CD4-positive, alpha-beta T cell treated with Interferon gamma for 1 hour (primary cell): ENCODE measurements at regions not wholly inside any gene's neighbourhood (a gene's known extent, or its start where the extent isn't known, plus 50 kb on each side); places are given as distances from the start of the nearest gene placed in this dataset.
"Not testable (repeated sequence)": the region's sequence is repeated elsewhere in the genome, so short reads cannot be mapped to it uniquely, and the experiment has no call there.

ENCODE experiments used
- DNase-seq: peaks from one replicate; pipeline ENCODE4 v3.0.0-alpha.2; 2020

DNA sequence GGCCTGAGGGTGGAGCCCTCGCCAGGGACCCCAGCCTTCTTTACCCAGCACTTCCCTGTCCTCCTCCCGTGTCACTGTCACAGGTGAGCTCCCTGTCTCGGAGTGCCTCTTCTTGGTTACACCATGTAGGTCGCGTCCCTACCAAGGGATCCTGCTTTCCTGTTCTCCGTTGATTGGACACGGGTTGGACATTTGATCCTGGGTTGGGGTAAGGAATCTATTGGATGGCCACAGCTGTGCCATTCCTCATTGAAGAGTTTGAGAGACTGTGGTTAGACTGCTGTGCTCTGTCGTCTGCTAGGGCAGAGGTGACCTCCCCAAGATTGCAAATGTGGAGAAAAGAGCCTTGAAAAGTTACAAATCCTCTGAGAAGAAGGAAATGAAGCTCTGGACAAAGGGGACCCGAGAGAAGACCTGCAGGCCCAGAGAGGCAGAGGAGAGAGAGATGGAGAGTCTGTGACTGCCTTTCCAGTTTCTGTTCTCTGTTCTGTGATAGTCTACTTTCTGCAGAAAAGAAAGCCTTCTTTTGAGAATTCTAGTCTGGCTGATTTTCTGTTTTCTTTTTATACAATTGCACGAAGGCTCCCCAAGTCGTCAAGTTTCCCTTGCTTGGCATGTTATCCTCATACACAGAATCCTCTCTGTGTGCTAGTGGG is 325.7 kb upstream of the RGMA start:
- no peak for DNase-seq

DNA sequence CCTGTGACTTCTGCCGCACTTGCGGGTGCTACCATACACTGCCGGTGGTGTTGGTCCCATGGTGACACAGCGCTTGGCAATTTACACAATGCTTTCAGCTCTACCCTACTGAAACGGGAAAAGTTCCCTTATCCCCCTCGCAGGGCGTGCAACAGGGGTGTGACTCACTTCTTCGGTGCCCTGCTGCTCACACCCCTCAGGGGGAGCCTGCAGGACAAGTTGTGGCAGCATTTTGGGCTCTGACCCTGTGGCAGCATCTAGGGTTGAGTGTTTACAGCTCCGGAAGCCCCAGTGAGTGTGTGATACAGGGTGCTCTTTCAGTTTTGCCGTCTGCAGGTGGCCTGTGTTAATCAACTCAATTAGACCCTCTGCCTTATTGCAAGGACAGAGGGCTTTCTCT is 324.7 kb upstream of the RGMA start:
- DNase-seq = no peak

DNA sequence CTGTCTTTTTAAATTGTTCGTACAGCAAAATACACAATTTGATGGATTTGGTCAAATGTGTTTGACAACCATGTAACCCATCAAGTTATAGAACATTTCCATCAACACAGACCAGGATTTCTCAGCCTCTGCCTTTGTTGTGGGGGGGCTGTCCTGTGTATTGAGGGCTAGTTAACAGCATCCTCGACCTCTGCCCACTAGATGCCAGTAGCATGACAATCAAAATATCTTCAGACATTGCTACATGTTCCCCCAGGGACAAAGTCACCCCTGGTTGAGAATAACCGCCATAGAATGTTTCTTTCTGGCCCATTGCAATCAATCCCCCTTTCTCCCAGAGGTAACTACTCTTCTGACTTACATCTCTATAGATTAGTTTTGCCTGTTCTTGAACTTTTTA is 310.1 kb upstream of the RGMA start:
- no peak for DNase-seq

DNA sequence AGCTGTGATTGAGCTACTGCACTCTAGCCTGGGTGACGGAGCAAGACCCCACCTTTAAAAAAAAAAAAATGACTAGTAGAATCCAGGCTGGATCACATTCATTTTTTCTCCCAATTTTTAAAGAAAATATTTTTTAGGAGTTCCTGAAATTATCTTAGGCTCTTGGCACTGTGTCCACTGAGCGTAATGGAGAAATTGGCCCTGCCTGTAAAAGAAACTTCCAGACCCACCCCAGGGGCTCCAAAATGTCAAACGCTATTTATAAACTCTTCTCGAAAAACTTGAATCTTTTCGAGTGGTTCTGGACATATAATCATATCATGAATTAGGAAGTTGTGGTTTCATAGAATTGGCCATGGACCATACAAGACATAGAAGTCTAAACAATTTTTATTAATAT is 300.2 kb upstream of the RGMA start:
- no peak for DNase-seq

DNA sequence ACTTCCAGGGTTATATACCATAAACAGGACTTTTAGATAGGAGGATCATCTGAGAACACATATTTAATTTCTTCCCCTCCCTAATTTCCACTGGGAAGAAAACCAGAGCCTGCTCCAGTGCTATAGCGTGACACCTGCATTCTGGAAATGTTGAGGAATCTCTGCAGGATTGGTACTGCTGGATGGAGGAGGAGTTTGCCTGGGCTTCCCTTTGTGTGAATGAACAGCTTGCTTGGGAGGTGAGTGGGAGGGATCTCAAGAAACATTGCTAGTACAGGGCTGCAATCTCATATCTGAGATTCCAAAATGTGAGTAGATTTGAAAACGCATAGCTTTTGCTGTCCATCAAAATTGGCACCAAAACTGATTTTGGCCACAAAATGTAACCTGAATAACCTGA is 295.9 kb upstream of the RGMA start:
- no peak for DNase-seq

DNA sequence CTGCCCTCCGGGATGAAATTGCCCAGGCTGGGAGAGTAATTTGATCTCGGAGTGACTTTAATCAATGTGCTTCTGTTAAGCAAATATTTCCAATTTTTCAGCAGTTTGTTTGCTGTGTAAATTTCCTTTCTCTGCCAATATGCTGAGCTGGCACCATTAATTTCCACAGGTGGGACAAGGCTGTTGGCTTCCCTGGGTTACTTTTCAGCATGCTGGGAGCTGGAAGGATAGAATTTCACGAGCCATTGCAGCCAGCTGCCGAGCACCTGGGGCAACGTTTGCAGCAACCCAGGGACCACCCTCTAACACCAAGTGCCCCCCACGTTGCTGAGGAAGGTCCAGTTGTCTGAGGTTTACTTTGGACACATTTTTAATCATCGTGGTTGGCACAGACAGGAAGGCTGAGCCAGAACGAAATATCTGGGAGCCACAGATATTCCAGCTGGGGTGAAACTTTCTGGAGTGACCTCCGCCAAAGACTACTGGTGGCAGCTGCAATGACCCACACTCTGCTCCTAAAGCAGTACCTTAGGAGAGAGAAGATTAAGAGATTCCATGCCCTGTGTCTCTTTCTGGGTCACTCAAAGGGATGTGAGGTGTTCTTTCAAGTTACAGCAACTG is 293.3 kb upstream of the RGMA start:
- DNase-seq = no peak

DNA sequence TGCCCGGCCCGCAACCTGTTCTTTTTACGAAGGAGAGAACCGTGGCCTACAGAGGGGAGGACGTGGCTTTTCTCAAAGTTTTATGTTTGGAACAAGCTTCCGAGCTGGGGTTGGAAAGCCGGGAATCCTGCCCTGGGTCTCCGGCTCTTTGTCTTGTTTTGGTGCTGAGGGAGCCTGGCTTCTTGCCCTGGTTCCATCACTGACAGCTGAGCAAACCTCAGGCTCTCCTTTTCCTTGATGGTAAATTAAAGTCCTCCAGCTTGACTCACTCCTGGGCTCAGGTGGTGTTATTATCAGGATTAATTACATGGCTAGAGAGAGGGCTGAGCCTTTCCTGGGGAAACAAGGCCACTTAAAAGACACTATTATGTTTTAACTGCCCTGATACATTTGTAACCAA is 289.5 kb upstream of the RGMA start:
- no peak for DNase-seq

DNA sequence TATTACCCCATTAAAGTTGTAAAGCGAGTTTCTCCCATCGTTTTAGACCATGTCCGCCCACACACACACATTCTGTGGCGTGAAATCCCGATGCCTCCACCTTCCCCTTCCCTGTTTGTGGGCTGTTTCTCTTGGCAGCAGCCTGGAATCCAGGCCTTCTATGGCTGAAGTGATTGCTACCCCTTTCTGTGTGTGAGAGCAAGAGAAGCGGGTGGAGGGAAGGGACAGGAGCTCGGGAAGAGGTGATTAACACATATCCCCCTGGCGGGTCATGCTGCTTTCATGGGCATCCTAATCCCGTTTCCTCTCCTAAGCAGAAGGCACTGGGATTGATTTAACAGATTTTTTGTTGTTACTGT is 283.8 kb upstream of the RGMA start:
- no peak for DNase-seq

DNA sequence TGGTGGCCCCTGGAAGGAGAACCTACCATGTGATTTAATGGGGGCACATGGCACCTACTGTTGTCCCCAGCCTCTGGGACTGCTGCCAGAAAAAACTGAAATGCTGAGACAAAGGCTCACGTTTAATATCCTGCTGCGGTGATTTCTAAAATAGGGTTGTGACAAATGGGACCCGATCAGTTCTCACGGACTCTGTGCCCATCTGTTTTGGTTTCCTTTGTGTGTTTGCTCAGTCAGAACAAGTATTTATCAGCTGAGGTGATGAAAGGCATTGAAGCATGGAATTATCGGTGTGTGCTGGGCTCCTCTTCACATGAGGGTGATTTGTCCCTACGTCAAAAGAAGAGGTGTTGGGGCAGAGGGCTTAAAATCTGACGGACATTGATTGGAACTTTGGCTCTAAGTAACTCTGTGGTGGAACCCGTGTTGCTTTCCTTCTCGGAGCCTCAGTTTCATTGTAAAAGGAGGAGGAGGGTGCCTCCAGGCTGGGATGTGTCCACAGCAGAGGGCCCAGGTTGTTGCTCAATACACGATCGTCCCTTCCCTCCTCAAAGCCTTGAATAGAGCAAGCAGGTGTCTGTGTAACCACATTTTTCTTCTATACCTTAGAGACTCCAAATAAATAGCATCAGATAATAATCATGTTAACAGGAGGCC is 283.3 kb upstream of the RGMA start:
- no peak for DNase-seq

DNA sequence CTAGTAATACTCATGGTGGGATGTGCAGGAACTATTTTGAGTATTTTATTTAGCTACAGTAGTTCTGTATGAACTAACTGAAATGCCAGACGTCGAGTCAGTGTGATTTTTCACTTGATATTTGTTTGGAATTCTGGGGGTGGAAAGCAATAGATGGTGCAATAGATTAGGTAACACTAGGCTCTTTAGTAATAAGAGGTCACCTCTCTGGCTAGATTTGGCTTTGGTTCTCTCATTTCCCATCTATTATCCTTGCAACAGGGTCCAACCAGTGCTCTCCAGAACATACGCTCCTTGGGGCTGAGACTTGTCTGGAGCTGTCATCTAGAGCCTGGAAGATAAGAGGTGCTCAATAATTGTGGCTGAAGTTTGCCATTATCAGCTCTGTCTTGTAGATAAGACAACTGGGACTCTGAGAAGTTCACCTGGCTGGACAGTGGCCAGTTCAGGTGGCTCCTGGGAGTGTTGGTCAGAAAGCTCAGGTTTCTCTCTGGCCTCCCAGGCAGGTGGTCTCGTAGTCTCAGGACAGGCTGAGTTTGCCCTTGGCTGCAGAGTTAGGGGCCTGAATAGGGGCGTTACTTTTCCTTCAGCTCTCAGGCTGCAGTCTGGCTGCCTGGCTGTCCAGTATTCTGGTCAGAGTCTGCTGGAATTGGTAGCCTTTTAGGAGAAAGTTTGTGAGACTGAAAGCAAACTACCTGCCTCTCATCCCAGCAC is 277.5 kb upstream of the RGMA start:
- no peak for DNase-seq

DNA sequence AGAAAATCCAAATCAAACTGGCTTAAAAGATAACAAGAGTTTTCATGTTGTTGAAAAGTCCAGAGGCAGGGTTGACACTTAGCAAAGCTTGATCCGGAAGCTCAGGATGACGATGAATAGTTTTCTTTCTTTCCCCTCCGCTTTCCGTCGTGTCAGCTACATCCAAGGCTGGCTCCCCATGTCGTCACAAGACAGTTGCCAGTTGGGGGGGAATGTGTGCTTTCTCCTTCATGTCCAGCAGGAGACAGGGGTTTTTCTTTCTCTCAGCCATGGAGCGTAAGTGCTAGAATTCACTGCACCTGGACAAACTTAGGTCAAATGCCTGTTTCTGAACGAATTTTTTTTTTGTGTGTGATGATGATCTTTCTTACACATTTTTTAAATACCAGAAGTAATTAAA is 273.8 kb upstream of the RGMA start:
- no peak for DNase-seq

DNA sequence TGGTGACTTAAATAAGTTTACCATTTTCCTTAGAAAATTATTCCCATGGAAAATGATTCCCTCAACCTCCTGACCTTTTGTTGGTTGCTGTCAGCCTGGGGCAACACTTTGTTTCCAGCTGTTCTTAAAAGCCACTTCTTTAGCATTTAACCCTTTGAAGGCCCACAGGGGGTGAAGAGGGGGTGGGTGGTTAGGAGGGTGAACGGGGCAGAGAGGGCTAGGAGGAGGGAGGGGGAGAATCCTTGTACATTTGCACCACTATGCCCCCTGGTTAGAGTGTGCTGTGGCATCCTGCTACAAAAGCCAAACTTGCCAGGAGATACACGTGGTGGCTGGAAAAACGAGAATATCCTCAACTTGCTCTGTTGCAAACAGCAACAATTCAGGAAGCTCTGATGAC is 273.2 kb upstream of the RGMA start:
- no peak for DNase-seq

DNA sequence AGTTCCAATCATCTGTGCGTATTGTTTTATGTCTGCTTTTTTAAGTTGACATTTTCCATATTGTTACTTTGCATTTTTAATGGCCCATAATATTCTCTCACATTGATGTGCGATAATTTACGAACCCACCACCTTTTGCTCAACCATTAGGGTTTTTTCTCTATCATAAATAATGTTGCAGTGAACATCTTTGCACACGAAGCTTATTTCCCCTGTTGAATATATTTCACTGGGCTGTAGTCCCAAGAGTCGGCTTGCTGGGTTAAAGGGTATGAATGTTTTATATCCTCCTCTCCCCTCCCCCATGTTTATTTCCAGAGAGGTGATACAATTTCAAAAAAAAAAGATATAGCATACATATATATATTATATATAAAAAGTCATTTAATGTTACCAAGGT is 272.7 kb upstream of the RGMA start:
- no peak for DNase-seq

DNA sequence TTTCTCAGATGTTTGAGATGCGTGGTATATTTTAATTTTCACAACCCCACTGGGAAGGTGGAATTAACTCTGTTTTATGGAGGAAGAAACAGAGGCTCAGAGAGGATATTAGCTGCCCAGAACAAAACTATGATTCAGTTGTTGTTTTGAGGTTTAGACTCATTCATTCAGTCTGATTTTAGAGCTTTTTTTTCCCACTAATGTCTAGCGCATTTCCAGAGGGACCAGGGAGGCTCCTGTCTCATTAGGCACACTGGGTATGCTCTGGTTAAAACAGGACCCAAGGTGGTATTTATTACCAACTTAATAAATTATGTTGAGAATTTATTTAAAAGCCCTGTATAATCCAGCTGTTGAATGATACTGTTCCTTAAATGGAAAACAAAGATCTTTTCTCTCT is 272.0 kb upstream of the RGMA start:
- DNase-seq = no peak

DNA sequence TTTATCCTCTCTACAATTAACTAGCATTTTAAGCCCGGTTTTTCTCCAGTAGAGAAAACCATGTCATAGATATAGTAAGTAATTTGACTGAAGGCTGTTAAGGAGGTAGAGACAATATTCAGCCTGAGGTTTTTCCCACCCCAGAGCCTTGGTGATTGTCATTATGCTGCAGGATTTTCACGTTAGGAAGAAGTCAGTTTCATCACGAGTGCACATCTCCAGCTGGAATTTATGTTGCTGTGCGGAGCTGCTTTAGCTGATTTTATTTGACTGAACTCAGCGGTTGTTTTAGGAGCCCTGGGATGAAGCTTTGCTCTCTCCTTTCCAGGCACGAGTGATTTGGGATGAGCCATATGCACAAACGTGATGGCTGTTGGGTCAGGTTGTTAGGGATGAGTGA is 271.3 kb upstream of the RGMA start:
- no peak for DNase-seq

DNA sequence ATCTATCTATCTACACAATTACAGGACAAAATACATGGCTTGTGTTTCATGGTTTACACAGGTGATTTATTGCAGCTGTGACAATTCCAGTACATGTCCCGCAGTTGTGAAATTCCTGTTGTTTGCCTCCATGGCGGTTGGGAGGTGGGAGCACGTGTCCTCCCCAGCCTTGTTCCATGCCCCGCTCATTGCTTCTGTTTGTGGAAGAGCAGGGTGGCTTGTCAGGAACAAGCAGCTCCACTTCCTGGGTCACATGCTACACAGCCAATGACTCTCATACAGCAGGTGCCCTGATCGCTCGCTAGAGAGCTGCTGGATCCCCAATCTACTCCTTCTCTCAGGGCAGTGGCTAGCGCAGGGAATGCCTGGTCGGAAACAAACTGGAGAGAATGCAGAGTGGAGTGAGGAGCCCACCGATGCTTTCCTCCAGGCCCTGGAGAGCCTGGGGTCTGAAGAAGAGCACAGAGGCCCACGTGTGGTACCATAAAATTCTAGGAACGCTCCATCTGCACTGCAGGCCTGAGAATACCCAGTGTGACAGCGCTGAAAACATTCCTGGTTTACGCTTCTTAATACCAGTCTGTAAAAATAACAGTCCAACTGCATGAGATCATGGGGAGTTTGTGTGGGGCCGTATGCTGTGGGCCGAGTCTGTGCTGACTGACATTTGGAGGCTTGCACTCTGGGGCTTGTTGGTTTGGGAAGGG is 270.6 kb upstream of the RGMA start:
- DNase-seq = no peak

DNA sequence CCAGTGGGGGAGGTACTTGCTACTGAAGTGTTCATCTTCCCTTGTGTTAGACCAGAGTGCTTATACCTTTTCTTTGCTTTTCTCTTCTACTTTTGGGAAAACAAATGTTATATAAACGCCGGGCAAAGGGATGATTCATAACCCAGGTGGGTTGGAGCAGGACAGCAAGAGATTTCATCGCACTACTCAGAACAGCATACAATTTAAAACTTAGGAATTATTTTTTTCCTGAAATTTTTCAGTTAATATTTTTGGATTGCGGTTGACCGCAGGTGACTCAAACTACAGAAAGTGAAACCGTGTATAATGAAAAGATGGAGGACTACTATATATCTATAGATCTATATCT is 270.0 kb upstream of the RGMA start:
- no peak for DNase-seq

DNA sequence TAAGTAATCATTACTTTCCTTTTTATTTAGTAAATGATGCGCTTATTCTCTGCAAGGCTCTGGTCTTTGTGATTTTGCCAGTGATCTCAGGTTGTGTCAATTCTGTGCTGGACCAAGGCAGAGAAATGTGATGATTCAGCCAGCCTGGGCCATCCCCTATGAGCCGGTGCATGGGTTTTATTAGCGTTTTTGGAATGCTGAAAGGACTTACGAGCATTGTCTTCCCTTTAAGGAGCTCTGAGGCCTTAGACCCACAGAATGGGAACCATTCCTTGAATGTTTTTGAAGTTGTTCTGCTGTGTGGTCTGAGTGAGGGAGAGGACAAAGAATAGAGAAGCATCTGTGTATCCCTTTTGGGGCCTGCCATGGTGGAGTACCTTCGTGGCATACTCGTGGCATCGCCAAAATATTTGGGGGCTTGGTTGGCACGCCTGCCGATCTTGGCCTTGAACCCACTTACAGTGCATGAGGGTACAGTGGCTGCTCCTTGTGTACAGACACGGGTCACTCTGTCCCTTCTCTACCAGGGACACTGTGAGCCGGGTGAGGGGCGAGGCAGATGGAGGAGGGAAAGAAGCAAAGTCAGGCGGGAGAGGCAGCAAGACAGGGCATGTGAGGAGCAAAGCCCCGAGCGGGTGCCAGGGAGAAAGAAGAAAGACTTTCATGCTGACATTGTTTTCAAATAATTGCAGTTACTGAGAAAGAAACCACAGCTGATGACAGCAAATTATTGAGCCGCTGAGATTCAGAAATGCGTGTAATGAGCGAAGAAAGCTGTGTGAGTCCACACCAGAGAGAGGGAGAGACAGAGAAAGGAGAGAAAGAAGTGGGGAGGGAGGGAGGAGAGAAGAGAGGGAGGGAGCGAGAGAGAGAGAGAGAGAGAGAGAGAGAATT is 269.4 kb upstream of the RGMA start:
- no peak for DNase-seq

DNA sequence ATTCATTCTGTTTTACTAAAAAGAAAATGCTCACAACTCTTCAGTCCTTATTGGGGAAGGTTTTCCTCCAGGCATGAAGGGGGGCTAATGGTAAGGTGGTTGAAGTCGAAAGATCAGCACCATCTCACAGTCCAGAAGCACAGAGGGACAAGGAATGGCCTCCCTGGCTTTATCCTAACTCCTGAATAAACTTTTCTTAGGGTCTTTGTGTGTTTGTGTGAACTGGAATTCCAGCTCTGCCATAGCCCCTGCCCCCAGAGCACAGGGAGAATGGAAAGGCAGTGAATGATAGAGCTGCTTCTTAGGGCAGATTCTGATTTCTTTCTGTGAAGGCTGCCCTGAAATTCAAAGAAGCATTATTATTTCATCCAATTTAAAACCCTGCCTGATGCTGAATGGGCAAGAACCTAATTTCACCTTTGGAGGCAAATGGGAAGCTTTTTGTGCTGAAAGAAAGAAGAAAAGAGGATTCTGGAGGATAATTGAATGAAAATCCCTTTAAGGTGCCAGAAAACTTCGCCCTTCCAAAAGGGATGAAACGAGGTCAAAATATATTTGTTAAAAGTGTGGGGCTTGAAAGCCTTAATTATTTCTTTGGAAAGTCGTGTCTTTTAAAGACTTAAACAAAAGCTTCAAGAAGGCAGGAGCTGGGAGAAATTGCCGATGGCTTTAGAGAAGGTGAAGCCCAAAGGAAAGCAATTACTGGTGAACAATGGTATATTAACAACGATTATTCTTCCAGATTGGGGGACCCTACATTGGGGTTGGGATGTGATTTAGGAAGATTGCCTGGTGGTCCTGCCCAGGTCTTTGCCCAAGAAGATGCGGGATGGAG is 259.9 kb upstream of the RGMA start:
- no peak for DNase-seq

DNA sequence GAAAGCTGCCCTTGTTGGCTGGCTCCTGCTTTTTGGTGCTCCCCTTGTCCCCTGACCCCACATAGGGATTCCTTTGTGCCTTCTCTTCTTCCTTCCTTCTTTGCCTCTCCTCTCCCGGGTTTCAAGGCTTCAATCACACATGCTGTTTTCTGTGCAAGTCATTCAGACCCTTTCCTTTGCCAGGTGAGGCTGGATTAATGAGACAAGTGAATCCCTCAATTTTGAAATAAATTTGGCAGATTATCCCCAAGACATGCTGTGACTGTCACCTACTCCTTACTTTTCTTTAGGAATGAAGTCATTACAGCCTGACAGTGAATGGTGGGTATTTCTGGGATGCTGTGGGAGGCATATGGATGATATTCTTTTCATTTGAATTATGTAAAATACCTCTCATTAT is 259.0 kb upstream of the RGMA start:
- DNase-seq = no peak

DNA sequence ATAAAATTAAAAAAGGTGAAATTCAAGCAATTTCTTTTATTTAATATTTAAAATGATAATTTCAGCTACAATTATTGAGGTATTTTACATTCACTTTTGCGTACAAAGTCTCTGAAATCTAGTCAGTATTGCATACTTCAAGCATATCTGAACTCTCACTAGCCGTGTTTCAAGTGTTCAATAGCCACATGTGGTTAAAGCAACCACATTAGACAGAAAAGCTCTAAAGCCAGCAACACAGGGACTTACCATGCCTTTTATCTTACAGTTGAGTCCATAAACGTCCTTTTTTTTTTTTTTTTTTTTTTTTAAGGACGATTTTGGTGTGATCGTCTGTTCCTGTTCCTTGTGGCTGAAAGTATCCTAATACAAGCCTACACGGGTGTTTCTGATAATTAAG is 257.0 kb upstream of the RGMA start:
- no peak for DNase-seq

DNA sequence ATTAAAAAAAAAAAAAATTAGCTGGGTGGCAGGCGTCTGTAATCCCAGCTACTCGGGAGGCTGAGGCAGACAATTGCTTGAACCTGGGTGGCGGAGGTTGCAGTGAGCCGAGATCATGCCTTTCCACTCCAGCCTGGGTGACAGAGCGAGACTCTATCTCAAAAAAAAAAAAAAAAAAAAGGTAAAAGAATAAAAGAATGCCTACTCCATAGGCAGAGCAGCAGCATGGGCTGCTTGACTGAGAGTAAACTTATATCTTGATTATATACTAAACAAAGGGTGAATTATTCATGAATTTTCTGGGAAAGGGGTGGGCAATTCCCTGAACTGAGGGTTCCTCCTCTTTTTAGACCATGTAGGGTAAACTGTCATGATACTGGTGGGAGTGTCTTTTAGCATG is 254.4 kb upstream of the RGMA start:
- DNase-seq = not testable (repeated sequence)
